HCT116 (cell line): ENCODE measurements at regions not wholly inside any gene's neighbourhood (a gene's known extent, or its start where the extent isn't known, plus 50 kb on each side); places are given as distances from the start of the nearest gene placed in this dataset.

ENCODE experiments used
- JUND ChIP-seq: IDR thresholded peaks from 2 replicates; pipeline ENCODE4 v1.6.1; 2012
- POLR2A ChIP-seq: IDR thresholded peaks from 2 replicates; pipeline ENCODE4 v1.7.0; 2011; ENCODE audit warnings: borderline replicate concordance; ENCODE audit not compliant: insufficient read depth, insufficient read length; ENCODE audit errors: extremely low read depth
- POLR2AphosphoS5 ChIP-seq: IDR thresholded peaks from 2 replicates; pipeline ENCODE4 v1.6.1; 2011; ENCODE audit warnings: mild to moderate bottlenecking, low read depth, low read length, moderate library complexity
- REST ChIP-seq: IDR thresholded peaks from 2 replicates; pipeline ENCODE4 v1.6.1; 2012; ENCODE audit warnings: low read depth
- TF ChIP-seq, protein P1 (sequence below), 3 experiments: fragments of 200-600 bp in 1 of 3; sonication (generic) in 1 of 3; IDR thresholded peaks in 2 of 3; conservative IDR thresholded peaks in 1 of 3; 2 replicates each; pipeline ENCODE4 v1.5.1; 2012 to 2017; ENCODE audit warnings: low read depth in 2 of 3, low read length in 2 of 3, antibody characterized with exemption in 1 of 3, borderline replicate concordance in 1 of 3, control low read depth in 1 of 3, mild to moderate bottlenecking in 1 of 3, mixed read lengths in 1 of 3, mixed run types in 1 of 3, moderate library complexity in 1 of 3; ENCODE audit not compliant: insufficient read depth in 1 of 3
- TF ChIP-seq, protein P2 (sequence below): IDR thresholded peaks from 2 replicates; pipeline ENCODE4 v1.6.1; 2012

DNA sequence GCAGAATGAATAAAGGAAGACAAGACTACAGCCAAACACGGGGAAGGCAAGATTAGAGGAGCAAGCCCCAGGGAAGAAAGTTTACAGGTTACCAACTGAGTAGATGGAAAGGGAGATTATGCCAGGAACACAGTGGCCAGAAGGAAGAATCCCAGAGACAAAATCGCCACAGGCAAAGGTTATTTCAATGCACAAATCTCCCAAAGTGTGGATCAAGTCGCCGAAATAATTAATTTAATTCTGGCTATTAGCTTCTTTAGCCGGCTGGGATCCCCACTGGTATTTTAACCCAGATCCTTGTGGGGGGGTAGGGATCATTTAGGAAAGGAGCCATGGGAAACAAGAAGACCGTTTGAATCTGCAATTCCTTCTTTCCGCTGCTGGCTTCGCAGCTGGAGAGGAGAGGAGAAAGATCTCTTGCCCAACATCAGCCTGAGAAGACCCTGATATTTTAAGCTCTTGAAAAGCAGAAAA, 171.0 kb downstream of the DHX15 start:
- TF ChIP-seq, protein P1, sequence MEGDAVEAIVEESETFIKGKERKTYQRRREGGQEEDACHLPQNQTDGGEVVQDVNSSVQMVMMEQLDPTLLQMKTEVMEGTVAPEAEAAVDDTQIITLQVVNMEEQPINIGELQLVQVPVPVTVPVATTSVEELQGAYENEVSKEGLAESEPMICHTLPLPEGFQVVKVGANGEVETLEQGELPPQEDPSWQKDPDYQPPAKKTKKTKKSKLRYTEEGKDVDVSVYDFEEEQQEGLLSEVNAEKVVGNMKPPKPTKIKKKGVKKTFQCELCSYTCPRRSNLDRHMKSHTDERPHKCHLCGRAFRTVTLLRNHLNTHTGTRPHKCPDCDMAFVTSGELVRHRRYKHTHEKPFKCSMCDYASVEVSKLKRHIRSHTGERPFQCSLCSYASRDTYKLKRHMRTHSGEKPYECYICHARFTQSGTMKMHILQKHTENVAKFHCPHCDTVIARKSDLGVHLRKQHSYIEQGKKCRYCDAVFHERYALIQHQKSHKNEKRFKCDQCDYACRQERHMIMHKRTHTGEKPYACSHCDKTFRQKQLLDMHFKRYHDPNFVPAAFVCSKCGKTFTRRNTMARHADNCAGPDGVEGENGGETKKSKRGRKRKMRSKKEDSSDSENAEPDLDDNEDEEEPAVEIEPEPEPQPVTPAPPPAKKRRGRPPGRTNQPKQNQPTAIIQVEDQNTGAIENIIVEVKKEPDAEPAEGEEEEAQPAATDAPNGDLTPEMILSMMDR (IDR thresholded peaks at IDR 0.05 in 2 of 3, conservative IDR thresholded peaks at IDR 0.05 in 1 of 3; ENCODE audit: borderline replicate concordance in 1 of 3, insufficient read depth in 1 of 3, low read depth in 2 of 3, low read length in 2 of 3) = no peak
- TF ChIP-seq, protein P2, sequence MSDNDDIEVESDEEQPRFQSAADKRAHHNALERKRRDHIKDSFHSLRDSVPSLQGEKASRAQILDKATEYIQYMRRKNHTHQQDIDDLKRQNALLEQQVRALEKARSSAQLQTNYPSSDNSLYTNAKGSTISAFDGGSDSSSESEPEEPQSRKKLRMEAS = no peak
- TF ChIP-seq REST (no peak), JUND (no peak), POLR2A (no peak), POLR2AphosphoS5 (no peak)
